ENCODE measurements at regions not wholly inside any gene's neighbourhood (a gene's known extent, or its start where the extent isn't known, plus 50 kb on each side); places are given as distances from the start of the nearest gene placed in this dataset.

DNA sequence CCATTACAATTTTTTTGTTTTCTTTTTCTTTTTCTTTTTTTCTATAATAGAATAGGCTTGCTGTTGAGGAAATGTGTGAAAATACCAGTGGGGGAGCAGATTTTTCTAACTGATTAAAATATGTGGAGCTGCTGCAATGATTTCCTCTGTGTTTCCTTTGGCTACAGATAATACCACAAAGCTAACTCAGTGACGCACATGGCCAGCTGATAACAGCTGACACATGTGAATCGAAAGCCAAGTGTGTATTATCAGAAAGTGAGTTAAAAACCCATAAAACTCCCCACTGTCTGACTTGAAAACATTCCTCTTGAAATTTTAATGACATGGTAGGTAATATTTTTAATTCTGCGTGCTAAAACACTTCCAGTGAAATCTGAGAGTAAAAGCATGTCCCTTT is 70.8 kb upstream of the AHI1 start:
- TF ChIP-seq, protein P1, sequence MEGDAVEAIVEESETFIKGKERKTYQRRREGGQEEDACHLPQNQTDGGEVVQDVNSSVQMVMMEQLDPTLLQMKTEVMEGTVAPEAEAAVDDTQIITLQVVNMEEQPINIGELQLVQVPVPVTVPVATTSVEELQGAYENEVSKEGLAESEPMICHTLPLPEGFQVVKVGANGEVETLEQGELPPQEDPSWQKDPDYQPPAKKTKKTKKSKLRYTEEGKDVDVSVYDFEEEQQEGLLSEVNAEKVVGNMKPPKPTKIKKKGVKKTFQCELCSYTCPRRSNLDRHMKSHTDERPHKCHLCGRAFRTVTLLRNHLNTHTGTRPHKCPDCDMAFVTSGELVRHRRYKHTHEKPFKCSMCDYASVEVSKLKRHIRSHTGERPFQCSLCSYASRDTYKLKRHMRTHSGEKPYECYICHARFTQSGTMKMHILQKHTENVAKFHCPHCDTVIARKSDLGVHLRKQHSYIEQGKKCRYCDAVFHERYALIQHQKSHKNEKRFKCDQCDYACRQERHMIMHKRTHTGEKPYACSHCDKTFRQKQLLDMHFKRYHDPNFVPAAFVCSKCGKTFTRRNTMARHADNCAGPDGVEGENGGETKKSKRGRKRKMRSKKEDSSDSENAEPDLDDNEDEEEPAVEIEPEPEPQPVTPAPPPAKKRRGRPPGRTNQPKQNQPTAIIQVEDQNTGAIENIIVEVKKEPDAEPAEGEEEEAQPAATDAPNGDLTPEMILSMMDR (conservative IDR thresholded peaks at IDR 0.05; ENCODE audit: low read depth in 2 of 2), result no peak
- TF ChIP-seq REST (IDR thresholded peaks at IDR 0.05; ENCODE audit: unreplicated experiment) (no peak), EZH2 (IDR thresholded peaks at IDR 0.05; ENCODE audit: low read depth, unreplicated experiment) (no peak), CREB1 (CRISPR knock-in tag; IDR thresholded peaks at IDR 0.05; ENCODE audit: low read depth) (no peak), EZH2phosphoT487 (IDR thresholded peaks at IDR 0.05; ENCODE audit: unreplicated experiment) (no peak)

Measured in GM23338 (cell line).